CD14-positive monocyte (primary cell): ENCODE measurements at regions not wholly inside any gene's neighbourhood (a gene's known extent, or its start where the extent isn't known, plus 50 kb on each side); places are given as distances from the start of the nearest gene placed in this dataset.

Source experiments
- DNase-seq, 3 donors: peaks; one replicate each; pipeline ENCODE4 v3.0.0-alpha.2; 2011 to 2022
- H2AFZ ChIP-seq: 2 replicates; pipeline ENCODE4 v1.6.0; 2012; ENCODE audit warnings: mild to moderate bottlenecking, low read depth, low read length, inconsistent platforms; ENCODE audit not compliant: insufficient read depth, poor library complexity, severe bottlenecking
- H3K27ac ChIP-seq, 2 donors: 1 replicate in 1 of 2; 2 replicates in 1 of 2; pipeline ENCODE4 v1.5.1; 2012 to 2013; ENCODE audit warnings: low read length in 2 of 2, control low read depth in 1 of 2, inconsistent platforms in 1 of 2, low read depth in 1 of 2, mild to moderate bottlenecking in 1 of 2
- H3K27me3 ChIP-seq, 2 donors: one replicate each; pipeline versions ENCODE4 v1.6.0 to v1.6.1; 2011 to 2013; ENCODE audit warnings: low read length in 2 of 2; ENCODE audit not compliant: control insufficient read depth in 2 of 2, insufficient read depth in 2 of 2
- H3K36me3 ChIP-seq, 2 donors: replicated peaks in 1 of 2; 1 replicate in 1 of 2; 2 replicates in 1 of 2; pipeline versions ENCODE4 v1.5.1 to v1.6.1; 2012 to 2013; ENCODE audit warnings: low read length in 2 of 2, control low read depth in 1 of 2, inconsistent platforms in 1 of 2, mild to moderate bottlenecking in 1 of 2; ENCODE audit not compliant: insufficient read depth in 2 of 2, control insufficient read depth in 1 of 2
- H3K4me1 ChIP-seq, 2 donors: 1 replicate in 1 of 2; 2 replicates in 1 of 2; pipeline versions ENCODE4 v1.5.1 to v1.6.1; 2012 to 2013; ENCODE audit warnings: low read length in 2 of 2, control low read depth in 1 of 2, inconsistent platforms in 1 of 2, mild to moderate bottlenecking in 1 of 2, moderate library complexity in 1 of 2; ENCODE audit not compliant: insufficient read depth in 2 of 2, control insufficient read depth in 1 of 2
- H3K4me2 ChIP-seq: replicated peaks from 2 replicates; pipeline ENCODE3; 2012; ENCODE audit warnings: low read length, moderate library complexity, mild to moderate bottlenecking; ENCODE audit not compliant: poor library complexity, severe bottlenecking; ENCODE audit errors: extremely low read depth
- H3K4me3 ChIP-seq, 3 experiments: fragments of 200-600 bp in 1 of 3; sonication (generic) in 1 of 3; replicated peaks in 1 of 3; 1 replicate in 2 of 3; 2 replicates in 1 of 3; pipeline ENCODE4 v1.5.1; 2011 to 2013; ENCODE audit warnings: low read length in 3 of 3, mild to moderate bottlenecking in 3 of 3, control low read depth in 2 of 3, low read depth in 2 of 3, inconsistent platforms in 1 of 3, moderate library complexity in 1 of 3
- H3K79me2 ChIP-seq: 2 replicates; pipeline ENCODE4 v1.6.0; 2012; ENCODE audit warnings: mild to moderate bottlenecking, control low read depth, inconsistent platforms, low read length, moderate library complexity; ENCODE audit not compliant: insufficient read depth
- H3K9ac ChIP-seq: 2 replicates; pipeline ENCODE4 v1.6.0; 2017; ENCODE audit warnings: low read length, mild to moderate bottlenecking; ENCODE audit not compliant: insufficient read depth, poor library complexity, severe bottlenecking
- H3K9me3 ChIP-seq, 2 donors: replicated peaks in 1 of 2; 1 replicate in 1 of 2; 2 replicates in 1 of 2; pipeline versions ENCODE4 v1.5.1 to v1.6.1; 2012 to 2013; ENCODE audit warnings: low read length in 2 of 2, control low read depth in 1 of 2; ENCODE audit not compliant: control insufficient read depth in 1 of 2, insufficient read depth in 1 of 2
- H4K20me1 ChIP-seq: 2 replicates; pipeline ENCODE4 v1.6.0; 2012; ENCODE audit warnings: mild to moderate bottlenecking, low read length, control low read depth, moderate library complexity; ENCODE audit not compliant: insufficient read depth
- H3K27ac Mint-ChIP-seq, 7 donors: one replicate each; pipeline ENCODE4 v1.8.0; 2020; ENCODE audit warnings: mild to moderate bottlenecking in 7 of 7, mixed read lengths in 7 of 7, moderate library complexity in 6 of 7, inconsistent platforms in 2 of 7
- H3K27me3 Mint-ChIP-seq, 3 donors: one replicate each; pipeline ENCODE4 v1.8.0; 2021 to 2022; ENCODE audit warnings: low read depth in 3 of 3, mild to moderate bottlenecking in 3 of 3, mixed read lengths in 3 of 3, moderate library complexity in 3 of 3, inconsistent platforms in 1 of 3
- H3K36me3 Mint-ChIP-seq, 2 donors: one replicate each; pipeline ENCODE4 v1.8.0; 2020; ENCODE audit warnings: mixed read lengths in 2 of 2, inconsistent platforms in 1 of 2, mild to moderate bottlenecking in 1 of 2
- H3K4me1 Mint-ChIP-seq: one replicate; pipeline ENCODE4 v1.8.0; 2020; ENCODE audit warnings: mild to moderate bottlenecking, mixed read lengths
- H3K4me3 Mint-ChIP-seq, 2 donors: one replicate each; pipeline ENCODE4 v1.8.0; 2020; ENCODE audit warnings: mild to moderate bottlenecking in 2 of 2, mixed read lengths in 2 of 2, moderate library complexity in 1 of 2
- H3K9me3 Mint-ChIP-seq, 7 donors: one replicate each; pipeline ENCODE4 v1.8.0; 2020 to 2022; ENCODE audit warnings: mixed read lengths in 7 of 7, mild to moderate bottlenecking in 6 of 7, moderate library complexity in 6 of 7, inconsistent platforms in 2 of 7
- CTCF ChIP-seq: fragments of 200-600 bp; IDR thresholded peaks from one replicate; pipeline ENCODE4 v1.8.0; 2022; ENCODE audit warnings: antibody characterized with exemption, mild to moderate bottlenecking
- WGBS: methylation state at CpG from one replicate; pipeline ENCODE4 v1.1.5; 2013; ENCODE audit warnings: missing lambda C conversion rate; ENCODE audit not compliant: insufficient coverage; 5-methylcytosine and 5-hydroxymethylcytosine counted together
- intact Hi-C, 2 donors: fragments of 100-400 bp; cut with micrococcal nuclease; formaldehyde crosslinking; loops; one replicate each; pipeline versions ENCODE4 v1.15.0 to v1.15.1; 2023

- DNase-seq: no peak
- intact Hi-C loops: no loop called here
- no peaks in the 10 kb centered on the region for H3K27me3 ChIP-seq
- H3K4me2 ChIP-seq: no peak overlapping the region
- H2AFZ ChIP-seq: no peak overlapping the region
- no peak overlapping the region for H3K4me3 ChIP-seq
- no peaks in the 10 kb centered on the region for H3K36me3 ChIP-seq
- Mint-ChIP-seq H3K9me3 (peaks cover 0 to 4% (median 0%) of the 10 kb centered on the region in 7 donors), H3K27ac (no peak overlapping the region), H3K4me1 (no peaks in the 10 kb centered on the region), H3K36me3 (no peaks in the 10 kb centered on the region), H3K4me3 (no peak overlapping the region), H3K27me3 (peaks cover 0 to 2% (median 0%) of the 10 kb centered on the region in 3 donors)
- 74% methylated on average over 2 of the region's 3 CpGs for WGBS
- TF ChIP-seq CTCF: no peak
- H3K4me1 ChIP-seq: no peaks in the 10 kb centered on the region
- no peaks in the 10 kb centered on the region for H4K20me1 ChIP-seq
- no peaks in the 10 kb centered on the region for H3K79me2 ChIP-seq
- no peak overlapping the region for H3K27ac ChIP-seq
- H3K9me3 ChIP-seq: no peaks in the 10 kb centered on the region
- no peak overlapping the region for H3K9ac ChIP-seq
Observed at GRCh38 chr2:53432936-53433335, 334.7 kb upstream of the CHAC2 start.

GRCh38 chr2:53429901-53430300, 337.7 kb upstream of the CHAC2 start:
- intact Hi-C loops: no loop called here
- no peak overlapping the region for H3K4me3 ChIP-seq
- H3K36me3 Mint-ChIP-seq: no peaks in the 10 kb centered on the region
- H3K36me3 ChIP-seq: no peaks in the 10 kb centered on the region
- H3K9me3 ChIP-seq: no peaks in the 10 kb centered on the region
- H2AFZ ChIP-seq: no peak overlapping the region
- 80% methylated on average over 1 of the region's 2 CpGs for WGBS
- H3K79me2 ChIP-seq: no peaks in the 10 kb centered on the region
- peaks cover 0 to 2% (median 1%) of the 10 kb centered on the region in 3 donors for H3K27me3 Mint-ChIP-seq
- TF ChIP-seq CTCF: no peak
- H3K4me1 Mint-ChIP-seq: no peaks in the 10 kb centered on the region
- no peak overlapping the region for H3K27ac Mint-ChIP-seq
- no peaks in the 10 kb centered on the region for H3K27me3 ChIP-seq
- peaks cover 0 to 4% (median 0%) of the 10 kb centered on the region in 7 donors for H3K9me3 Mint-ChIP-seq
- no peak overlapping the region for H3K4me2 ChIP-seq
- no peaks in the 10 kb centered on the region for H3K4me1 ChIP-seq
- DNase-seq: no peak
- no peak overlapping the region for H3K27ac ChIP-seq
- no peaks in the 10 kb centered on the region for H4K20me1 ChIP-seq
- no peak overlapping the region for H3K9ac ChIP-seq
- no peak overlapping the region for H3K4me3 Mint-ChIP-seq
